ENCODE measurements at regions not wholly inside any gene's neighbourhood (a gene's known extent, or its start where the extent isn't known, plus 50 kb on each side); places are given as distances from the start of the nearest gene placed in this dataset.
A peak's percentile ranks its signal among the peaks of the same experiment; 100 is the strongest.

GRCh38 chr11:95699631-95700470 is 89.7 kb downstream of the FAM76B start:
- ATAC-seq: peak; percentile 58 to 60
- H3K27me3 Mint-ChIP-seq (ENCODE audit: low read depth): no peaks in the 10 kb centered on the region
- peak overlapping the region; percentile 58 for H3K4me3 Mint-ChIP-seq
- DNase-seq: no peak
- peaks cover under 1% of the 10 kb centered on the region for H3K9me3 Mint-ChIP-seq
- peaks cover 54% of the 10 kb centered on the region for H3K4me1 Mint-ChIP-seq (ENCODE audit: low read depth)
- H3K36me3 Mint-ChIP-seq (ENCODE audit: insufficient read depth): peaks cover 1% of the 10 kb centered on the region

DNA sequence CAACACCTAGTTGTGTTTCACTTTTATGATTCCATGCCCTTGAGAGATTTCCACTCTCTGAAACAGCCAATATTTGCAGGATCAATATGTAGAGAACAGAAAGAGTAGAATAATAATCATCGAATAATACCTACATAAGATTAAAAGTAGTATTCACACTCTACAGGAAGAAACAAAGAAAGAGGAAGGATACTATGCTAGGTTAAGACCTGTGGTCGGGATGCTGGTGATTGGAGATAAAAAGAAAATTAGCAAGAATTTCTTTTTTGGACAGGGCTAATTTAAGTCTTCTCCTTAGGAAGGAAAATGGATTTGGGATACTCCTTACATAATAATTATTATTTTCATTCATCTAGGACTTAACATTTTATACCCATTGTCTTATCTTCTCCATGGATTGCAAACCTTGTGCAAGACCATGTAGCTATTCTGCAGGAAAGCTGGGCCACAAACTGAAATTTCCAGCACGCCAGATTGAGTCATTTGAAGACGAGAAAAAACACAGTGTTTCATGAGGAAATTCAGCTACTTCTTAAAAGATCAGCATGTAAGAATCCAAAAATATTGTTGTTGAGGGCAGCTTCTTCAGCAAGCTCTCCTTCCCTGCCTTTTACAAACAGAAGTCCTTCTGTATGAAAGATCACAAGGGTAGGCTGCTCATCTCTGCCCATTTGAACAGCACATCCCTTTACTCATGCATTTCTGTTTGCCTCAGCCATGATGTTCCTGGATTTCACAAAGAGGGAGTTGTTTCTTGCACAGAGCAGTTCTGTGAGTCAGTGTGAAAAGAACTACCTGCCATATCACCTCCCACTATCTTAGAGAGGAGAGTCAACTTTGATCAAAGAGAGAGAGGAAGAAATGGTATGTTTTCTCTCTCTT is 90.7 kb downstream of the FAM76B start:
- peak; percentile 70 to 71 for ATAC-seq
- H3K4me1 Mint-ChIP-seq (ENCODE audit: low read depth): peaks cover 56% of the 10 kb centered on the region
- H3K27me3 Mint-ChIP-seq (ENCODE audit: low read depth): no peaks in the 10 kb centered on the region
- peaks cover 8% of the 10 kb centered on the region for H3K9me3 Mint-ChIP-seq
- H3K36me3 Mint-ChIP-seq (ENCODE audit: insufficient read depth): peaks cover 4% of the 10 kb centered on the region
- no peak for DNase-seq
- peak overlapping the region; percentile 58 for H3K4me3 Mint-ChIP-seq

DNA sequence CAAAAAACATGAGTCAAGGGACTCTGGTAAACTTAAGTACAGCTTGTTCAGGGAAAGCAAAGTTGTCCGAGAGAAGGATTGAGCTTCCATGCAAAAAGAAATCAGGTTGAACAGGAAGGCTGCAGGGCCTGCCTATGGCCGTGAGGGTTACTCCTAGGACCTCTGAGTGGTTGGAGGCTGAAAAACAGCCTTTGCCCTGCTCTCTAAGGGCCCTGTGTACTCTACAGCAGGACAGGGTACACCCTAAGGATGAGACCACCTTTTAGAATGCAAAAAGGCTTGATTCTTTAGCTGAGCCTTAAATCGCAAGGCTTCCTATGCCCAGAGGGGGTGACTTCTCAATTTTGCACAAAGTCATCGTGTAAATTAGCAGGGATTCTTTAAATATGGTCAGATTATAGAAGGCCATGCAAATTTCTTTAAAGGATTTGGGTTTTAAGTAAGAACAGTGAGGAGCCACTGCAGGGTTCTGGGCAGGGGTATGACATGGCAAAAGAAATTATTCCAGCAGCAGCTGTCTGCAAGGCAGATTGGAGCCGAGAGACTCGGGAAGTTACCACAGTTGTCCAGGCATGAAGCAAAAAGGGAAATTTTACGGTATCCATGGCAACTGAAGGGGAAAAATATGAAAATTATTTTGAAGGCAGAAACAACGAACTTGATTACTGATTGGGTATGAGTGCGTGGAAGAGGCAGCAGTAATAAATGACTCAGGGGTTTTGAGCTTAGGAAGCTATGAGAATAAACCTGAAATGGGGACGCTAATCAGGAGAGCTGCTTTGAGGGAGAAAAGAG is 91.8 kb downstream of the FAM76B start:
- peaks cover 4% of the 10 kb centered on the region for H3K36me3 Mint-ChIP-seq (ENCODE audit: insufficient read depth)
- peaks cover 56% of the 10 kb centered on the region for H3K4me1 Mint-ChIP-seq (ENCODE audit: low read depth)
- no peak for DNase-seq
- no peaks in the 10 kb centered on the region for H3K27me3 Mint-ChIP-seq (ENCODE audit: low read depth)
- ATAC-seq: no peak
- peaks cover 8% of the 10 kb centered on the region for H3K9me3 Mint-ChIP-seq
- no peak overlapping the region for H3K4me3 Mint-ChIP-seq

GRCh38 chr11:95695181-95695580 is 94.4 kb downstream of the FAM76B start:
- ATAC-seq (no peak), DNase-seq (no peak)
- no peak overlapping the region for H3K4me3 Mint-ChIP-seq
- no peaks in the 10 kb centered on the region for H3K27me3 Mint-ChIP-seq (ENCODE audit: low read depth)
- H3K4me1 Mint-ChIP-seq (ENCODE audit: low read depth): peaks cover 43% of the 10 kb centered on the region
- peaks cover 4% of the 10 kb centered on the region for H3K36me3 Mint-ChIP-seq (ENCODE audit: insufficient read depth)
- H3K9me3 Mint-ChIP-seq: peaks cover 8% of the 10 kb centered on the region

- Mint-ChIP-seq H3K9me3 (peaks cover 8% of the 10 kb centered on the region), H3K36me3 (ENCODE audit: insufficient read depth) (peaks cover 4% of the 10 kb centered on the region), H3K27me3 (ENCODE audit: low read depth) (no peaks in the 10 kb centered on the region), H3K4me1 (ENCODE audit: low read depth) (peaks cover 24% of the 10 kb centered on the region), H3K4me3 (no peak overlapping the region)
- DNase-seq: no peak
- ATAC-seq: no peak
These were observed 96.3 kb downstream of the FAM76B start for GRCh38 chr11:95693298-95693697.

DNA sequence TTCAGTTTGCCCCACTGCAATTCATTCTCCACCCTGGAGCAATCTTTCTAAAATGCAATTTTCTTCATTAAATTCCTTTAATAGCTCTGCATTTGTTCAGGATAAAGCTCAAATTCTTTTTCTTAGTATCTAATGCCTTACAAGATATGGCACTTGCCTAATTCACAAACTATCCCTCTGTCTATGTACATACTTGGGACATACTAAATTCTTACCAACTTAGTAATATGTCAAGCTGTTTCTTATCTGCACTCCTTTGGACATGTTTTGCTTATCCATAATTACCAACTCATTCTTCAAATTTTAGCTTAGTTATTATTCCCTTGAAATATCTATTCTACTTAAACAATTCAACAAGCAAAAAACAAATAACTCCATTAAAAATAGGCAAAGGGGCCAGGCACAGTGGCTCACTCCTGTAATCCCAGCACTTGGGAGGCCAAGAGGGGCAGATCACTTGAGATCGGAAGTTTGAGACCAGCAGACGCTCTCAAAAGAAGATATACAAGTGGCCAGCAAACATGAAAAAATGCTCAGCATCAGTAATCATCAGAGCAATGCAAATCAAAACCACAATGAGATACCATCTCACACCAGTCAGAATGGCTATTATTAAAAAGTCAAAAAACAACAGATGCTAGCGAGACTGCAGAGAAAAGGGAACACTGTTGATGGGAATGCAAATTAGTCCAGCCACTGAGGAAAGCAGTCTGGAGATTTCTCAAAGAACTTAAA is 96.9 kb downstream of the FAM76B start:
- peaks cover 18% of the 10 kb centered on the region for H3K4me1 Mint-ChIP-seq (ENCODE audit: low read depth)
- DNase-seq (no peak), ATAC-seq (no peak)
- no peak overlapping the region for H3K4me3 Mint-ChIP-seq
- H3K27me3 Mint-ChIP-seq (ENCODE audit: low read depth): no peaks in the 10 kb centered on the region
- H3K9me3 Mint-ChIP-seq: peaks cover 8% of the 10 kb centered on the region
- H3K36me3 Mint-ChIP-seq (ENCODE audit: insufficient read depth): peaks cover 4% of the 10 kb centered on the region

DNA sequence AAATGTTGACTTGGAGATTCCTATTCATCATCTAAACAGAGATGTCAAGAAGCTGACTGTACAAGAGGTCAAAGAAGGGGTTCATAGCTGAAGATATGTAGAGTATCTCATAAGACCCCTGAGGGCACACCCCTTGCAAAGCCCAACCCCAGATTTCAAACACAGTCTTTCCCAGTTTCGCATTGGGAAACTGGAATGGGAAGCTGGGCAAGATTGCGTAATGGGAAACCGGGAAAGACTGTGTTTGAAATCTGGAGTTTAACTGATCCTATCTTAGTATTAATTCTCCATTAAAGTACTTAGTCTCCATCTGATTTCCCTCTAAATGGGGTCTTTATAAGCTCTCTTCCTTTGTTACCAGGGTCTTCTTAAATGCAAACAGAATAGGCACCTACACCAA is 99.5 kb downstream of the FAM76B start:
- peaks cover 20% of the 10 kb centered on the region for H3K4me1 Mint-ChIP-seq (ENCODE audit: low read depth)
- no peak for DNase-seq
- ATAC-seq: no peak
- peaks cover 2% of the 10 kb centered on the region for H3K36me3 Mint-ChIP-seq (ENCODE audit: insufficient read depth)
- H3K4me3 Mint-ChIP-seq: no peak overlapping the region
- H3K9me3 Mint-ChIP-seq: peaks cover 8% of the 10 kb centered on the region
- no peaks in the 10 kb centered on the region for H3K27me3 Mint-ChIP-seq (ENCODE audit: low read depth)

- ATAC-seq: peak; percentile 75 to 83
- DNase-seq: no peak
- Mint-ChIP-seq H3K4me3 (no peak overlapping the region), H3K36me3 (ENCODE audit: insufficient read depth) (no peaks in the 10 kb centered on the region), H3K9me3 (no peaks in the 10 kb centered on the region), H3K27me3 (ENCODE audit: low read depth) (no peaks in the 10 kb centered on the region), H3K4me1 (ENCODE audit: low read depth) (peaks cover 32% of the 10 kb centered on the region)
These were observed 100.9 kb downstream of the FAM76B start for GRCh38 chr11:95688501-95689222.

- DNase-seq (no peak), ATAC-seq (peak; percentile 21 to 27)
- Mint-ChIP-seq H3K4me3 (no peak overlapping the region), H3K36me3 (ENCODE audit: insufficient read depth) (no peaks in the 10 kb centered on the region), H3K4me1 (ENCODE audit: low read depth) (peaks cover 37% of the 10 kb centered on the region), H3K27me3 (ENCODE audit: low read depth) (no peaks in the 10 kb centered on the region), H3K9me3 (no peaks in the 10 kb centered on the region)
These were observed 101.6 kb downstream of the FAM76B start for GRCh38 chr11:95688015-95688414.

DNA sequence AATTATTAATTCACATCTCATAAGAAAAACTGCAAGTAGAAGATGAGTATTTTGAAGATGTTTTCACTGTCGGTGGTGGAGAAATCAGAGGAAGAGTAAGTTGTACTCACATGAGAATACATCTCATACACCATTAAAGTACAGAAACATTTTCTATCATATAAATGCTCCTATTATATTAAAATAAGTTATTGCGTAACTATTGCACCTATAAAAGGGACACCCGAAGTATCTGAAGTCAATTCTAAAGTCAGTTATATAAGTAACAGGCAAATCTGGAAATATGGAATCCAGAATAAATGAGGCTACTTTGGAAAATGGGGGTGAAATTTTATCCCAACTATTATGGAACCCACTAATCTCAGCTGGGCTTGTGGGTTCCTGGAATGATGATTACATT is 103.3 kb downstream of the FAM76B start:
- ATAC-seq (no peak), DNase-seq (no peak)
- H3K9me3 Mint-ChIP-seq: peaks cover 4% of the 10 kb centered on the region
- H3K27me3 Mint-ChIP-seq (ENCODE audit: low read depth): no peaks in the 10 kb centered on the region
- peaks cover 55% of the 10 kb centered on the region for H3K4me1 Mint-ChIP-seq (ENCODE audit: low read depth)
- H3K36me3 Mint-ChIP-seq (ENCODE audit: insufficient read depth): no peaks in the 10 kb centered on the region
- H3K4me3 Mint-ChIP-seq: no peak overlapping the region

GRCh38 chr11:95684701-95685100 is 104.9 kb downstream of the FAM76B start:
- DNase-seq: no peak
- Mint-ChIP-seq H3K36me3 (ENCODE audit: insufficient read depth) (no peaks in the 10 kb centered on the region), H3K4me1 (ENCODE audit: low read depth) (peaks cover 70% of the 10 kb centered on the region), H3K9me3 (peaks cover 4% of the 10 kb centered on the region), H3K27me3 (ENCODE audit: low read depth) (no peaks in the 10 kb centered on the region), H3K4me3 (no peak overlapping the region)
- no peak for ATAC-seq

DNA sequence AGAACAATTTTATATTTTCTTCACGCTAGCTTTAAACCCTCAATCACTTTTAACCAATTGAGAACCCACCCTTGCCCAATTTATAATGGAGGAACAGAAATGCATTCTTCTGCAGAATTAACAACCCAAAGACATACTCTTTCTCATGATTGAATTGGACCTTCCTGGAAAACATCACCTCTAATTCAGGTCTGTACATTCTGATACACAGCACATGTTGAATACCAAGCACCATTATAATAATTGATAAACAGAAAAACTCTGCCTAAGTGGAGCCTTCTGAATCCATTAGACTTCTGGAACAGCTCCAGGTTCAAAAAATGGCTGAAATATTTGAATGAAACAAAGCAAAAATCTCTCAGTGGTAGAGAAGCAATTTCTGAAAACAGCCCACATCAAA is 105.4 kb downstream of the FAM76B start:
- DNase-seq: no peak
- no peaks in the 10 kb centered on the region for H3K36me3 Mint-ChIP-seq (ENCODE audit: insufficient read depth)
- ATAC-seq: no peak
- no peaks in the 10 kb centered on the region for H3K27me3 Mint-ChIP-seq (ENCODE audit: low read depth)
- H3K4me1 Mint-ChIP-seq (ENCODE audit: low read depth): peaks cover 75% of the 10 kb centered on the region
- H3K9me3 Mint-ChIP-seq: peaks cover 4% of the 10 kb centered on the region
- no peak overlapping the region for H3K4me3 Mint-ChIP-seq

- H3K4me3 Mint-ChIP-seq: no peak overlapping the region
- H3K27me3 Mint-ChIP-seq (ENCODE audit: low read depth): no peaks in the 10 kb centered on the region
- H3K4me1 Mint-ChIP-seq (ENCODE audit: low read depth): peaks cover 82% of the 10 kb centered on the region
- peaks cover 4% of the 10 kb centered on the region for H3K9me3 Mint-ChIP-seq
- no peak for DNase-seq
- ATAC-seq: peak; percentile 79 to 83
- H3K36me3 Mint-ChIP-seq (ENCODE audit: insufficient read depth): no peaks in the 10 kb centered on the region
These were observed 107.0 kb downstream of the FAM76B start for GRCh38 chr11:95682552-95682951.

All from activated T-cell treated with anti-CD3 and anti-CD28 coated beads, Interleukin-2, amount 50 U/mL, for 4 hours (primary cell).